Mesothelial cell of epicardium (in vitro differentiated cells): ENCODE measurements at regions not wholly inside any gene's neighbourhood (a gene's known extent, or its start where the extent isn't known, plus 50 kb on each side); places are given as distances from the start of the nearest gene placed in this dataset.

Experiments
- DNase-seq, 2 experiments: peaks; one replicate each; pipeline ENCODE4 v3.0.0; 2021; ENCODE audit warnings: low spot score in 2 of 2; ENCODE audit not compliant: unreplicated experiment in 2 of 2
- H3K27ac Mint-ChIP-seq: 2 replicates; pipeline ENCODE4 v1.8.0; 2021; ENCODE audit warnings: mixed read lengths
- H3K27me3 Mint-ChIP-seq: 2 replicates; pipeline ENCODE4 v1.8.0; 2021; ENCODE audit warnings: low read depth, mixed read lengths
- H3K36me3 Mint-ChIP-seq: 2 replicates; pipeline ENCODE4 v1.8.0; 2021; ENCODE audit warnings: mixed read lengths
- H3K4me1 Mint-ChIP-seq: 2 replicates; pipeline ENCODE4 v1.8.0; 2021; ENCODE audit warnings: mixed read lengths
- H3K4me3 Mint-ChIP-seq: 2 replicates; pipeline ENCODE4 v1.8.0; 2021; ENCODE audit warnings: mild to moderate bottlenecking, moderate library complexity, mixed read lengths
- H3K9me3 Mint-ChIP-seq: 2 replicates; pipeline ENCODE4 v1.8.0; 2021; ENCODE audit warnings: mixed read lengths
- TF ChIP-seq, protein P1 (sequence below): fragments of 200-600 bp; sonication (generic); IDR thresholded peaks from one replicate; pipeline ENCODE4 v1.5.0; 2021; ENCODE audit warnings: antibody characterized with exemption; ENCODE audit not compliant: unreplicated experiment

DNA sequence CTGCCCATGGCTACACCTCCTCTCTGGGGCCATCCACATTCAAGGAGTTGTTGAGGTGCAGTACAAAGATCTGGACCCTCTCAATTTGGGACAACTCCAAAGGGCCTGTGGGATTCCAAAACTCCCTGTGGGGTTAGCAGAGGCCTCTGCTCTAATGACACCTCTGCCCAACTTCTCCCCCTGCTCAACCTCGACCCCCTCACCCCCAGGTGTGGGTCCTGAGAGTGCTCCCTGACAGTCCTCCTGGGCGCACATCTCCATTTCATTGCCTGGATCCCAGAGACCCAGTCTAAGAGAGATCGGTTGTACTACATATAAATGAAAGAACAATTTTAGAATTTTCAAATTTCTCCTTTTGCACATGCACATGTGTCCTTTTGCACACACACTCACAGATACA, 73.0 kb upstream of the NKD1 start:
- Mint-ChIP-seq H3K27ac (no peak overlapping the region), H3K27me3 (no peaks in the 10 kb centered on the region), H3K4me3 (no peak overlapping the region), H3K36me3 (no peaks in the 10 kb centered on the region), H3K9me3 (peaks cover 14% of the 10 kb centered on the region), H3K4me1 (peaks cover 10% of the 10 kb centered on the region)
- no peak for DNase-seq
- TF ChIP-seq, protein P1, sequence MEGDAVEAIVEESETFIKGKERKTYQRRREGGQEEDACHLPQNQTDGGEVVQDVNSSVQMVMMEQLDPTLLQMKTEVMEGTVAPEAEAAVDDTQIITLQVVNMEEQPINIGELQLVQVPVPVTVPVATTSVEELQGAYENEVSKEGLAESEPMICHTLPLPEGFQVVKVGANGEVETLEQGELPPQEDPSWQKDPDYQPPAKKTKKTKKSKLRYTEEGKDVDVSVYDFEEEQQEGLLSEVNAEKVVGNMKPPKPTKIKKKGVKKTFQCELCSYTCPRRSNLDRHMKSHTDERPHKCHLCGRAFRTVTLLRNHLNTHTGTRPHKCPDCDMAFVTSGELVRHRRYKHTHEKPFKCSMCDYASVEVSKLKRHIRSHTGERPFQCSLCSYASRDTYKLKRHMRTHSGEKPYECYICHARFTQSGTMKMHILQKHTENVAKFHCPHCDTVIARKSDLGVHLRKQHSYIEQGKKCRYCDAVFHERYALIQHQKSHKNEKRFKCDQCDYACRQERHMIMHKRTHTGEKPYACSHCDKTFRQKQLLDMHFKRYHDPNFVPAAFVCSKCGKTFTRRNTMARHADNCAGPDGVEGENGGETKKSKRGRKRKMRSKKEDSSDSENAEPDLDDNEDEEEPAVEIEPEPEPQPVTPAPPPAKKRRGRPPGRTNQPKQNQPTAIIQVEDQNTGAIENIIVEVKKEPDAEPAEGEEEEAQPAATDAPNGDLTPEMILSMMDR = no peak

DNA sequence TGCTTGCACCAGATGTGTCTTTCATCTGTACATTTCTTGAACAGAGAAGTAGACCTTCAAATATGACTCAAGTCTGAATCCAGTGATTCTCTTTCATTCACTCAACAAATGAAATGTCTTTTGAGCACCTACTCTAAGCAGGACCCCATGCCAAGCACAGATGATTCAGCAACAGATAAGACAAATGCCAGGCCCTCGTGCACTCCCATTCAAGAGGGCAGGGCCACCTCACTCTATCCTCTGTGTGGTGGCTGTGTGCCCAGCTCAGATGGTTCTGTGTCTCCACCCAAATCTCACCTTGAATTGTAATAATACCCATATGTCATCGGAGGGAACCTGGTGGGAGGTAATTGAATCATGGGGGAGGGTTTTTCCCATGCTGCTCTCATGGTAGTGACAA, 74.1 kb upstream of the NKD1 start:
- Mint-ChIP-seq H3K36me3 (no peaks in the 10 kb centered on the region), H3K4me3 (no peak overlapping the region), H3K4me1 (peaks cover 15% of the 10 kb centered on the region), H3K9me3 (peaks cover 14% of the 10 kb centered on the region), H3K27ac (no peak overlapping the region), H3K27me3 (no peaks in the 10 kb centered on the region)
- DNase-seq = no peak
- TF ChIP-seq, protein P1 = no peak

- Mint-ChIP-seq H3K36me3 (no peaks in the 10 kb centered on the region), H3K27me3 (no peaks in the 10 kb centered on the region), H3K9me3 (peaks cover 14% of the 10 kb centered on the region), H3K4me1 (peaks cover 22% of the 10 kb centered on the region), H3K4me3 (no peak overlapping the region), H3K27ac (no peak overlapping the region)
- TF ChIP-seq, protein P1 = no peak
- DNase-seq = no peak
These were observed 74.7 kb upstream of the NKD1 start for GRCh38 chr16:50473356-50473945.

DNA sequence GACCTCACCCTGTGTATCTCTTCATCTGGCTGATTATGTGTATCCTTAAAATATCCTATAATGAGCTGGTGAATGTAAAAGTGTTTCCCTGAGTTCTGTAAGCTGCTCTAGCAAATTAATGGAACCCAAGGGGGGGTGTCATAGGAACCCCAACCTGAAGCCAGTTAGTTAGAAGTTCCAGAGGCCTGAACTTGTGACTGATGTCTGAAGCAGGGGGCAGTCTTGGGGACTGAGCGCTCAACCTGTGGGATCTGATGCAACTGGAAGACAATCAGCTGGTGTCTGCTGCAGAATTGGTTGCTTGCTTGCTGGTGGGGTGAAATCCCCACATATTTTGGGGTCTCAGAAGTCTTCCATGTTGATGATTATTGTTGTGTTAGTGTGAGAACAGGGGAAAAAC, 75.7 kb upstream of the NKD1 start:
- TF ChIP-seq, protein P1 = no peak
- H3K27me3 Mint-ChIP-seq = no peaks in the 10 kb centered on the region
- H3K9me3 Mint-ChIP-seq = peaks cover 14% of the 10 kb centered on the region
- H3K27ac Mint-ChIP-seq = no peak overlapping the region
- no peaks in the 10 kb centered on the region for H3K36me3 Mint-ChIP-seq
- peaks cover 20% of the 10 kb centered on the region for H3K4me1 Mint-ChIP-seq
- no peak overlapping the region for H3K4me3 Mint-ChIP-seq
- DNase-seq = no peak

GRCh38 chr16:50470687-50471086, 77.5 kb upstream of the NKD1 start:
- H3K4me1 Mint-ChIP-seq = peaks cover 20% of the 10 kb centered on the region

More at GRCh38 chr16:50470687-50471086, 77.5 kb upstream of the NKD1 start:
- H3K4me3 Mint-ChIP-seq = no peak overlapping the region
- no peak overlapping the region for H3K27ac Mint-ChIP-seq
- no peak for DNase-seq
- peaks cover 2% of the 10 kb centered on the region for H3K27me3 Mint-ChIP-seq
- TF ChIP-seq, protein P1 = no peak
- no peaks in the 10 kb centered on the region for H3K36me3 Mint-ChIP-seq
- H3K9me3 Mint-ChIP-seq = peaks cover 14% of the 10 kb centered on the region
